ENCODE measurements at regions not wholly inside any gene's neighbourhood (a gene's known extent, or its start where the extent isn't known, plus 50 kb on each side); places are given as distances from the start of the nearest gene placed in this dataset.

GRCh38 chr10:47136866-47137265 lies 163.1 kb upstream of the GDF10 start:
- intact Hi-C loops (cut with micrococcal nuclease; ENCODE audit: unreplicated experiment) = no loop called here
- no peak overlapping the region for H3K27ac ChIP-seq (ENCODE audit: low read length)
- ATAC-seq = 0 out of 2 replicates have a peak, but pooled peaks have one; percentile 10

GRCh38 chr10:47137311-47137851 lies 162.6 kb upstream of the GDF10 start:
- H3K27me3 ChIP-seq (ENCODE audit: control insufficient read depth, insufficient read depth, low read length) = no peaks in the 10 kb centered on the region
- H3K9me3 ChIP-seq (ENCODE audit: control insufficient read depth, insufficient read depth, low read depth, low read length) = no peaks in the 10 kb centered on the region
- H3K4me3 ChIP-seq (ENCODE audit: low read depth in 2 of 2, low read length in 2 of 2) = no peak overlapping the region
- ChIA-PET POLR2A (interaction anchor here (0.5 kb wide), 1 partner anchor 42 kb away, joined by 6 read pairs; no protein-coding TSS in a partner anchor), CTCF (no interaction called here)
- DNase-seq (ENCODE audit: low read depth, low spot score) = no peak
- no peaks in the 10 kb centered on the region for H3K4me1 ChIP-seq (ENCODE audit: control insufficient read depth, insufficient read depth, low read length)
- no peaks in the 10 kb centered on the region for H3K36me3 ChIP-seq (ENCODE audit: control insufficient read depth, insufficient read depth, low read length)
- peak; percentile 73 for ATAC-seq
- intact Hi-C loops (cut with micrococcal nuclease; ENCODE audit: unreplicated experiment) (no loop called here), in situ Hi-C loops (cut with HindIII; ENCODE audit: low pct_unique_long_range_greater_than_20kb, low sequenced_read_pairs) (no loop called here)
- TF ChIP-seq POLR2AphosphoS5 (IDR thresholded peaks at IDR 0.05; ENCODE audit: low read depth, low read length) (no peak), SIN3A (IDR thresholded peaks at IDR 0.05; ENCODE audit: borderline replicate concordance, insufficient read depth, low read depth, low read length) (no peak), TCF7L2 (IDR thresholded peaks at IDR 0.05; ENCODE audit: low read depth, low read length) (no peak), REST (IDR thresholded peaks at IDR 0.05; ENCODE audit: insufficient read depth in 1 of 2, low read depth in 2 of 2, low read length in 1 of 2) (no peak), CTCF (IDR thresholded peaks at IDR 0.05) (no peak)
- no peak overlapping the region for H3K27ac ChIP-seq (ENCODE audit: low read length)
- BruUV-seq (replicated peaks) = no TSS peak

More at GRCh38 chr10:47136866-47137265, 163.1 kb upstream of the GDF10 start:
- TF ChIP-seq TCF7L2 (IDR thresholded peaks at IDR 0.05; ENCODE audit: low read depth, low read length) (no peak), REST (IDR thresholded peaks at IDR 0.05; ENCODE audit: insufficient read depth in 1 of 2, low read depth in 2 of 2, low read length in 1 of 2) (no peak), CTCF (IDR thresholded peaks at IDR 0.05) (no peak), POLR2AphosphoS5 (IDR thresholded peaks at IDR 0.05; ENCODE audit: low read depth, low read length) (no peak), SIN3A (IDR thresholded peaks at IDR 0.05; ENCODE audit: borderline replicate concordance, insufficient read depth, low read depth, low read length) (no peak)
- no TSS peak for BruUV-seq (replicated peaks)
- ChIA-PET POLR2A (interaction anchor here (0.5 kb wide), 1 partner anchor 41 kb away, joined by 6 read pairs; no protein-coding TSS in a partner anchor), CTCF (no interaction called here)
- Histone ChIP-seq H3K4me3 (ENCODE audit: low read depth in 2 of 2, low read length in 2 of 2) (no peak overlapping the region), H3K27me3 (ENCODE audit: control insufficient read depth, insufficient read depth, low read length) (no peaks in the 10 kb centered on the region), H3K4me1 (ENCODE audit: control insufficient read depth, insufficient read depth, low read length) (no peaks in the 10 kb centered on the region), H3K9me3 (ENCODE audit: control insufficient read depth, insufficient read depth, low read depth, low read length) (no peaks in the 10 kb centered on the region), H3K36me3 (ENCODE audit: control insufficient read depth, insufficient read depth, low read length) (no peaks in the 10 kb centered on the region)
- no peak for DNase-seq (ENCODE audit: low read depth, low spot score)
- in situ Hi-C loops (cut with HindIII; ENCODE audit: low pct_unique_long_range_greater_than_20kb, low sequenced_read_pairs) = no loop called here
